Muscle of back (tissue), 3 donors: ENCODE measurements at regions not wholly inside any gene's neighbourhood (a gene's known extent, or its start where the extent isn't known, plus 50 kb on each side); places are given as distances from the start of the nearest gene placed in this dataset.

ENCODE experiments used
- DNase-seq, 3 donors: peaks; one replicate each; pipeline versions ENCODE4 v3.0.0 to v3.0.0-alpha.2; 2013

- no peak for DNase-seq
These were observed 136.1 kb upstream of the LGALSL start for GRCh38 chr2:64317707-64318475.

DNA sequence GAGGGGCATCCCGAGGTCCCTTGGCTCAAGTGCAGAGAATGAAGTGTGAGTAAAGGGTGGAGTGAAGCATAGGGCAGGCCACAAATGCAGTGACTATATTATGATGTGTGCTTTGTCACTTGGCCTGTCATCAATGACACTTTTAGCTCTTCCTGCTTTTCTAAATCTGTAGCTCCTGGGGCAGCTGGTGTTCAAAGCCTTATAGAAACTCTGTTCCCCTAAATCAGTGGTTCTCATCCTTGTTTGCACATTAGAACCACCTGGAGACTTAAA, 135.6 kb upstream of the LGALSL start:
- no peak for DNase-seq

DNA sequence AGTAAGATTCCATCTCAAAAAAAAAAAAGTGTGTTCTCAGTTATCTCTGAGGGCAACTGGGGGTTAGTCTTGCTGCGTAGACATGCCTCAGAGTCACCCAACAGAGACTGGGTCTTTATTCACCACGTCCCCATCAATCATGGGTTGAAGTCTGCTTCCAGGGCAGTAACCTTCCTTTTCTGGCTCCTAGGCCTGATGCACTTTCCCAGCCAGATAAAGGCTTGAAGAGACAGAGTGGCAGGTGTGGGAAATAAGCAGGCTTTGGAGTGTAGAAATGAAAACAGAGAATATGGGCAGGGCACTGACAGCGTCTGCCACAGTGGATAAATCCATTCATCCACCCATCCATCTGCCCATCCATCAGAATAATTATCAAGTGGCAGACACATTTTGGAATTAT, 134.1 kb upstream of the LGALSL start:
- no peak for DNase-seq

- DNase-seq: no peak
These were observed 131.5 kb upstream of the LGALSL start for GRCh38 chr2:64322433-64322832.

DNA sequence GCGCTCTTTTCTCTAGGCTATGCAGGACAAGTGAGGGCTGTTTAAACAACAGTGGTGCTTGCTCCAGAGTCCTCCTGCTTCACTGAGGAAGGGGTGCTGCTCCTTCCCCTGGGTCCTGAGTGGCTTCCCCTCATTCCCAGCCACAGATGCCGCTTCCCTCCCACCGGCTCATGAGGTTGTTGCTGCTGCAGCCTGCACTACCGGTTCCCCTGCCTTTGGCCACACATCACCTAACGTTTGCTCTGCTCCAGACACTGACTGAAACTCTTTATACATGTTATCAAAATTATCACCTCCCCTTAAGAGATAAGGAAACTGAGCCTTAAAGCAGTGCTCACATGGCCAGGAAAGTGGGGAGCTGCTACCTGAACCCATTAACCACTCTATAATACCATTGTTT, 130.8 kb upstream of the LGALSL start:
- no peak for DNase-seq

GRCh38 chr2:64324746-64325410, 129.1 kb upstream of the LGALSL start:
- DNase-seq: no peak

GRCh38 chr2:64325477-64325851, 128.5 kb upstream of the LGALSL start:
- DNase-seq: no peak

DNA sequence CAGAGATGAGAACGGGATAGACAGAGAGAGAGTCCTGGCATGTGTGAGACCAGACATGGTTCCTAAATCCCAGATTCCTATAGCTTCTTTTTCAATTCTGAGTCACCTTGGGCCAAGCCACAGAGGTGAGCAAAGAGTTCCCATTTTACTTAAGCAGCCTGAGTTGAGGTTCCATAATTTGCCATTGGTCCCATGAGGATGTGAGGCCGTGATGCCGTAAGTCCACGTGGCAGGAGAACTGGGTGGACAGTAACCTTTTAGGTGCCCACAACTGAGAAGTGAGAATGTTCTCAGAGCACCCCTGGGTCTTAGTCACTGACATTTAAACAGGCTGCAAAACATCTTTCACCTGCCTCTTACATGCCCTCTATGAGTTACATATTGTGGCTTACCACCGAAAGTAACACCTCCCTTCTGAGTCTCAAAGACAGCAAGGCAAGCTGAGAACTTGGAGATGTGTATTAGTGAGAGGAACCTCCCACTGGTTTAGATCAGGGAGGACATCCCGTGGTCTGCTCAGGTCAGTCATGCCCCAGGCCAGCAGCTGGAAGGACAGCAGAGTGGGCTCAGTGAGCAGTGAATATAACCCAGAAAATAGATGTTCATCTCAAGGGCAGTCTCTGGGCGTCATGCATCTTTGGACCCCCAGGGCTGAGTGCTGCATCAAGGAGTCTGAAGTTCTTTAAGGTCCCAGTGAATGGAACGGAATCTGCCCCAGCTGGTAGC, 127.9 kb upstream of the LGALSL start:
- no peak for DNase-seq

- no peak for DNase-seq
These were observed 127.3 kb upstream of the LGALSL start for GRCh38 chr2:64326578-64327050.

- no peak for DNase-seq
These were observed 126.8 kb upstream of the LGALSL start for GRCh38 chr2:64327129-64327509.

- peak in 1 of 3 donors; percentile 43 for DNase-seq
These were observed 126.2 kb upstream of the LGALSL start for GRCh38 chr2:64327510-64328414.

DNA sequence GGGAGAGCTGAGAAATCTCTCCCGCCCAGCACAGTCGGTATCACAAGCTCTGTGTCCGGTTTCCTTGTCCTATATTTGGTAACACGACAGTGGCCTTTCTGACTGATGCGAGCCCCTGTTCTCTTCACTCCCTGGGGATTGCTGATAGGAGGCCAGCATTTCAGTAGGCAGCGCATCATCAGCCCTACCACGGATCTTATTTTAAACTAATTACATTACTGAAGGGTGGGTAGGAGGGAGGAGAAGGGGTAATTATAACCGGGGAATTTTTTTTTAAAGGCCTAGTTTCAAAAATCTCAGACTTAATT, 125.6 kb upstream of the LGALSL start:
- no peak for DNase-seq

GRCh38 chr2:64328756-64329155, 125.2 kb upstream of the LGALSL start:
- no peak for DNase-seq

DNA sequence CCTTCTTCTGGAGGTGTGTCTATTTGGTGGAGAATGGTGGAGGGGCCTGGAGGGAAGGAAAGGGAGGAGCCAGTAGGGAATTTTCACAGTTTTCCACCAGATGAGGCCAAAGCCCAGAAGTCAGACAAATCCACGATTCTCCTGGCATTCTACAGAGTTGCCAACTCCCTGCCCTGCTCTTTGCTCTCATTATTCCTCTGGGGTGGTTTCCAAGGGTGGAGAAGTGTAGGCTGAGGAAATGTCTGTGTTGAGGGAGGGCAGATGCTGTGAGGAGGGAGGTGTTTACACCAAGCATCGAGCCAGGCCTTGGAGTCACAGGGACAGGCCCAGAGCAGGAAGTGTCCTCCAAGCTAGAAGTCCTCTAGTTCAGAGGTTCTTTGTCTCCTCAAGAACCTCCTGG, 124.1 kb upstream of the LGALSL start:
- peak in 1 of 3 donors; percentile 35 for DNase-seq

DNA sequence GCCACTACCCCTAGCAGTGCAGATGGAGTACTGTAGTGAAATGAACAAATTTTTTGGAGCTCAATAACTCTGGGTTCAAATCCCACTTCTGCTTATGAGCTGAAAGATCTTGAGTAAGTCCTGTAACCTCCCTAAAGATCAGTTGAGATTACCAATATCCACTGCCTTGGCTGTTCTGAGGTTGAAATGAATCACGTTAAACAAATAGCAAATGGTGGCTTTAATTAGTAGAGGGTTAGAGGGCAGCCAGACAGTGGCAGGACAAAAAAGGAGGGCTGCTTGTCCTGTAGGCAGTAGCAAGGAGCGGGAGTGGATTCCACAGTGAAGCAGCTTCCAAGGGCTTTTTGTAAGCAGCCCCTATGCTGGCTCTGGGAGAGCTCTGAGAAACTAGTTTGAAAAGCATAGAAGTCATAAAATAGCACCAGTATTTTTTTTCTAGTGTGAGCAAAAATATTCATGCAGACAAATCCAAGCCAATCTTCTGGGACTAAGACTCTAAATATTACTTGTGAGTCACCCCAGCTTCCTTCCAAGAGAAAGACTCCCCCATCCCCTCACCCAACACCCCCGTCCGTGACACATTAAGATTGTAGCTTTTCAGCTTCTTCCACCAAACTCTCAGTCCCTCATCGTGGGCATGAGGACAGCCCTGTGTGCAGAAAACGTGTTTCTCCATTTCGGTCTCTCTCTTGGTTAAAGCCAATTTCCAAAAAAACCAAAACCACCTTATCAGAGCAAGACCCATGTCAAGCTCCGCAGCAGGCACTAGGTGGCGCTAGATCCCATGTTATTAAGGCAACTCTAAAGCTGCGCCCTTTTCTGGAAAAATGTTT, 123.5 kb upstream of the LGALSL start:
- DNase-seq: peak; percentile 87 to 96 (median 94)

DNA sequence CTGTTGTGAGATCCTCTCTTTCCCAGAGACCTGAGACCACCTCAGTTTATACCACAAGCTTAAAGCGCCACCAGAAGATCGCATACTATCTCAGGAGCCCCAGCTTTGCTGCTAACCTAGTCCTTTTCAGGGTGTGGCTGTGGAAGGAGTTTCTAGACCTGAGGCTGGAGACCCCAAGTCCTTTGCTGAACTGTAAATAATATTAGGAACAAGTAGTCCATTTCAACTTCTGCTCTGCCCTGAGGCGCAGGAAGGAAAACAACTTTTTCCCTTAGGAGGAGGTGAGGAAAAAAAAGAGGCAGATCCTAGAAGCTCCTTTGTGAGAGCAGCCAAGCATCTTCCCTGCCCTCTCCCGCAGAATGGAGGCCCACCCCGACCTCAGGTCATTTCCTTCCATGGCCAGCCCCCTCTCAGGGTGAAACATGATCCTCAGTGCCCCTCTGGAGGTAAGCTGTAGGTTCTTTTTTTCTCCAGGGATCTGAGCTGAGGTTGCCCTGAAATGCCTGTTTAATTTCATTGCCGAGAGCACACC, 122.8 kb upstream of the LGALSL start:
- no peak for DNase-seq

DNA sequence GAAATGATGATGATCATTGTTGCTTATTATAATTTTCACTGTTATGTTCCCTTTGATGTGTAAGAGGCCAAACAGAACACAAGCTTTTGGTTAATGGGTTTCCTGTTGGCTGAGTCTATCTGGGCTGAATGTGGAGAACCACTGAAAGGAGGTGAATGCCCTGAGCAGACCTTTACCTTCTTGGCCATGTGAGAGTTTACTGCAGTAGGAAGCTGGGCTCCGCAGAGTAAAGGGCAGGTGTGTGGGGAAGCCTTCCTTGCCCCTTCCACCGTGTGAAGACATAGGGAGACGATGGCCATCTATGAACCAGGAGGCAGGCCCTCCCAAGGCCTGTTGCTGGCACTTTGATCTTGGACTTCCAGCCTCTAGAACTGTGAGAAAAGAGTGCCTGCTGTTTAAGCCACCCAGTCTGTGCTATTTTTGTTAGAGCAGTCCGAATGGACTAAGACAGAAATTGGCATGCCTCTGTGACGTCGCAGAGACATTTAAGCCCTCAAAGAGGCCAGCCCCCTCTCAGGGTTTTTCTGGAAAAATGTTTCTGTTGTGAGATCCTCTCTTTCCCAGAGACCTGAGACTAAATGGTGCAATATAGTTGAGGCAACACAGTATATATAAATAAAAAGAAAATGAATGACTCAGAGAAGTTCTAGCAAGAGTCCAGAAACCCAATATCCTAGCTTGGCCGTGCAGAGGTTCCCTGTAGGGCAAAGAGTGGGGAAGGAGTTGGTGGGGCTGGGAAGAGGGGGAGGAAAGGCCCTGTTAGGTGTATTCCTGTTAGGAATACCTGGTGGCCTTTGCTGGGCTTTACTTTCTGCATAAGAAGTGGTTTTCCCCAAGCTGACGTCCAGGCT, 121.9 kb upstream of the LGALSL start:
- DNase-seq: no peak

- DNase-seq: no peak
These were observed 117.8 kb upstream of the LGALSL start for GRCh38 chr2:64336171-64336570.

GRCh38 chr2:64337314-64337713, 116.6 kb upstream of the LGALSL start:
- no peak for DNase-seq

DNA sequence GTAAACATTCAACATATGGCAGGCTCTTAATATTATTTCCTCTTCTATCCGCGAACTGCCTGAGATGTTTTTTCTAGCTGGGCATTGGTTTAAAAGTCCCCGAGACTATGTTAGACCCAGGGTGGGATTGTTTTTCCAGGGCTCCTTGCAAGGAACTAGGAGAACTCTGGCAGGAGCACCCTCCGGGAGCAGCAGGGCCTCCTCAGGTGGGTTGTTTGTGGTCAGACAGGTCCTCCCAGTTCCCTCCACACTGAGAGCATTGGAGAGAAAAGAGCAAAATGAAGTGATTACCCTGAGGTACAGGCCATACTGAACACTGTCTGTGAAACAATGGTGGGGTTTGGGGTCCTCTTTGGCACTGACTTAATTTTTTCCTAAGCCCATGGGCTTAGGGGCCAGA, 115.9 kb upstream of the LGALSL start:
- DNase-seq: no peak
